ENCODE measurements at regions not wholly inside any gene's neighbourhood (a gene's known extent, or its start where the extent isn't known, plus 50 kb on each side); places are given as distances from the start of the nearest gene placed in this dataset.

DNA sequence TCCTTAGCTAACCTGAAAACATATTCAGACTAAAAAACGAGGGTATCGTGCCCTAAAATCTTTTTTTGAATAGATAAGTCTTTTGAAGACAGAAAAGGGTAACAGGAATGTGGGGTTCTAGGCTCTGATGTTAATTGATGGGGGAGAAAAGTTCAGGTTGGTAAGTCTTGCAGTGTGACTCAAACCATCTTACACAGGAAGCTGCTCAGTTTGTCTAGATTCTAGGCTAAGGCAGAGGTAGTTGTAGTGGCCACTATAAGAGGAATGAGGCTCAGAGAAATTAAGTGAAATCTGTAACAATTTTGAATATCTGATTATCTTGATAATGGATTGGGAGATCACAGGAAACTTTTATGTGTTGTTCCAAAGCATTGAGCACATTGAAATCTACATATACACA lies 267.9 kb downstream of the PDCD6IP start:
- TF ChIP-seq, protein P1, sequence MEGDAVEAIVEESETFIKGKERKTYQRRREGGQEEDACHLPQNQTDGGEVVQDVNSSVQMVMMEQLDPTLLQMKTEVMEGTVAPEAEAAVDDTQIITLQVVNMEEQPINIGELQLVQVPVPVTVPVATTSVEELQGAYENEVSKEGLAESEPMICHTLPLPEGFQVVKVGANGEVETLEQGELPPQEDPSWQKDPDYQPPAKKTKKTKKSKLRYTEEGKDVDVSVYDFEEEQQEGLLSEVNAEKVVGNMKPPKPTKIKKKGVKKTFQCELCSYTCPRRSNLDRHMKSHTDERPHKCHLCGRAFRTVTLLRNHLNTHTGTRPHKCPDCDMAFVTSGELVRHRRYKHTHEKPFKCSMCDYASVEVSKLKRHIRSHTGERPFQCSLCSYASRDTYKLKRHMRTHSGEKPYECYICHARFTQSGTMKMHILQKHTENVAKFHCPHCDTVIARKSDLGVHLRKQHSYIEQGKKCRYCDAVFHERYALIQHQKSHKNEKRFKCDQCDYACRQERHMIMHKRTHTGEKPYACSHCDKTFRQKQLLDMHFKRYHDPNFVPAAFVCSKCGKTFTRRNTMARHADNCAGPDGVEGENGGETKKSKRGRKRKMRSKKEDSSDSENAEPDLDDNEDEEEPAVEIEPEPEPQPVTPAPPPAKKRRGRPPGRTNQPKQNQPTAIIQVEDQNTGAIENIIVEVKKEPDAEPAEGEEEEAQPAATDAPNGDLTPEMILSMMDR (IDR thresholded peaks at IDR 0.05; ENCODE audit: insufficient read depth, low read length, poor library complexity, severe bottlenecking): no peak
- no peak for TF ChIP-seq EZH2phosphoT487 (conservative IDR thresholded peaks at IDR 0.05; ENCODE audit: low read length)
